ENCODE measurements at regions not wholly inside any gene's neighbourhood (a gene's known extent, or its start where the extent isn't known, plus 50 kb on each side); places are given as distances from the start of the nearest gene placed in this dataset.

DNA sequence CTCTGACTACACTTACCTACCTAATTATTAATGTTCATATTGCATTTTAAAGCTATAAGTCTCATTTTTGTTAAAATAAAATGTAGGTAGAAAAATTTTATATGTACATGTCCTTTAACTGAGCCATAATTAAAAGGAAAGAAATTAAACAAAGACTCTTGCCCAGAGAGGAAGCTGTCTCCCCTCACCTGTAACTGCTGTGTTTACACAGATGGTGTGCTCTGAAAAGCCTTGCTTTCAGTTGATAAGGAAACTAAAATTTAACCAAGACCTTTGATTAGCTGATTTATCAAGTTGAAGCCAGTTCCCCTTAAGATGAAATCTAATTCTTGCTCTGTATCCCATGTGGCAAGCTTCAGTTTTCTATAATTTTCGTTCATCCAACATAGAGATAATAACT lies 213.5 kb downstream of the LYPLAL1 start:
- TF ChIP-seq HDGF (IDR thresholded peaks at IDR 0.05; ENCODE audit: borderline replicate concordance) (no peak), ZNF384 (IDR thresholded peaks at IDR 0.05) (no peak), FOXK2 (IDR thresholded peaks at IDR 0.05) (no peak), NFRKB (IDR thresholded peaks at IDR 0.05) (no peak), CTBP1 (IDR thresholded peaks at IDR 0.05; ENCODE audit: borderline replicate concordance) (no peak), FOXA1 (IDR thresholded peaks at IDR 0.05) (no peak), SUZ12 (IDR thresholded peaks at IDR 0.05) (no peak), FOXM1 (IDR thresholded peaks at IDR 0.05; ENCODE audit: borderline replicate concordance) (no peak), L3MBTL2 (conservative IDR thresholded peaks at IDR 0.05) (no peak)
- TF ChIP-seq, protein P1, sequence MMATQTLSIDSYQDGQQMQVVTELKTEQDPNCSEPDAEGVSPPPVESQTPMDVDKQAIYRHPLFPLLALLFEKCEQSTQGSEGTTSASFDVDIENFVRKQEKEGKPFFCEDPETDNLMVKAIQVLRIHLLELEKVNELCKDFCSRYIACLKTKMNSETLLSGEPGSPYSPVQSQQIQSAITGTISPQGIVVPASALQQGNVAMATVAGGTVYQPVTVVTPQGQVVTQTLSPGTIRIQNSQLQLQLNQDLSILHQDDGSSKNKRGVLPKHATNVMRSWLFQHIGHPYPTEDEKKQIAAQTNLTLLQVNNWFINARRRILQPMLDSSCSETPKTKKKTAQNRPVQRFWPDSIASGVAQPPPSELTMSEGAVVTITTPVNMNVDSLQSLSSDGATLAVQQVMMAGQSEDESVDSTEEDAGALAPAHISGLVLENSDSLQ (IDR thresholded peaks at IDR 0.05) = no peak

All from HEK293T (cell line).